ENCODE measurements at regions not wholly inside any gene's neighbourhood (a gene's known extent, or its start where the extent isn't known, plus 50 kb on each side); places are given as distances from the start of the nearest gene placed in this dataset.
"Not testable (repeated sequence)": the region's sequence is repeated elsewhere in the genome, so short reads cannot be mapped to it uniquely, and the experiment has no call there.

GRCh38 chr7:87287738-87288341, 57.6 kb upstream of the CROT start:
- DNase-seq (ENCODE audit: low read depth, low spot score), result no peak
- CTCF ChIA-PET, result no interaction called here
- H3K4me3 ChIP-seq (ENCODE audit: low read depth, low read length), result no peak overlapping the region
- POLR2A ChIA-PET, result no interaction called here
- no peak for TF ChIP-seq CTCF (IDR thresholded peaks at IDR 0.05; ENCODE audit: insufficient read depth, low read length, missing control alignments)

- POLR2A ChIA-PET, CTCF ChIA-PET: not testable (repeated sequence)
Measured at GRCh38 chr7:87288742-87289141, 56.7 kb upstream of the CROT start.

GRCh38 chr7:87295565-87295964, 49.9 kb upstream of the CROT start:
- DNase-seq (ENCODE audit: low read depth, low spot score), result peak; percentile 52
- POLR2A ChIA-PET; CTCF ChIA-PET; H3K4me3 ChIP-seq (ENCODE audit: low read depth, low read length): not testable (repeated sequence)

More at GRCh38 chr7:87288742-87289141, 56.7 kb upstream of the CROT start:
- H3K4me3 ChIP-seq (ENCODE audit: low read depth, low read length); DNase-seq (ENCODE audit: low read depth, low spot score): not testable (repeated sequence)

Data from AG04449 (cell line).